MM.1S (cell line): ENCODE measurements at regions not wholly inside any gene's neighbourhood (a gene's known extent, or its start where the extent isn't known, plus 50 kb on each side); places are given as distances from the start of the nearest gene placed in this dataset.

ENCODE experiments used
- EZH2 ChIP-seq: fragments of 300-600 bp; sonication (generic); optimal IDR thresholded peaks from 2 replicates; pipeline ENCODE3; 2017; ENCODE audit warnings: low read depth, mild to moderate bottlenecking, antibody characterized with exemption, low read length, mixed read lengths
- EZH2phosphoT487 ChIP-seq: fragments of 300-600 bp; sonication (generic); IDR thresholded peaks from 2 replicates; pipeline ENCODE4 v1.6.1; 2018; ENCODE audit warnings: antibody characterized with exemption, low read length
- TF ChIP-seq, protein P1 (sequence below): fragments of 300-600 bp; sonication (generic); IDR thresholded peaks from 2 replicates; pipeline ENCODE4 v1.5.1; 2016; ENCODE audit warnings: antibody characterized with exemption, low read length, mixed read lengths

DNA sequence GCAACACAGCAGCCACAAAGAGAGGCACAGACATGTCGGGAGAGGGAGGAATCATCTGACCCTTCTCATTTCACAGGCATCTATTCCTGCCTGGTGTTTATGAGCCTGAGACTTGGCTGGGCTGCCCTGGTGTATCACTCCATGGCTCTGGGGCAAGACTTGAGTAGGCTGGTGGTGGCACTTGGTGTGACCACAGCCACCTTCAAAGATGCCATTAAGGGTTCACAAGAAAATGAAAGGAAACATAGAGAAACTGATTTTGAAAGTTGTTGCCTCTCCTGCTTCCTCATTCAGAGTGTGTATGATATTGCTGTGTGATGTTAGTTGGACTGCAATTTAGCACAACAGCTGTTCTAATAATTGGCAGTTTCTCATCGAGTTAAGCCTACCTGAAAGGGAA lies 298.8 kb downstream of the FAM72C start:
- TF ChIP-seq, protein P1, sequence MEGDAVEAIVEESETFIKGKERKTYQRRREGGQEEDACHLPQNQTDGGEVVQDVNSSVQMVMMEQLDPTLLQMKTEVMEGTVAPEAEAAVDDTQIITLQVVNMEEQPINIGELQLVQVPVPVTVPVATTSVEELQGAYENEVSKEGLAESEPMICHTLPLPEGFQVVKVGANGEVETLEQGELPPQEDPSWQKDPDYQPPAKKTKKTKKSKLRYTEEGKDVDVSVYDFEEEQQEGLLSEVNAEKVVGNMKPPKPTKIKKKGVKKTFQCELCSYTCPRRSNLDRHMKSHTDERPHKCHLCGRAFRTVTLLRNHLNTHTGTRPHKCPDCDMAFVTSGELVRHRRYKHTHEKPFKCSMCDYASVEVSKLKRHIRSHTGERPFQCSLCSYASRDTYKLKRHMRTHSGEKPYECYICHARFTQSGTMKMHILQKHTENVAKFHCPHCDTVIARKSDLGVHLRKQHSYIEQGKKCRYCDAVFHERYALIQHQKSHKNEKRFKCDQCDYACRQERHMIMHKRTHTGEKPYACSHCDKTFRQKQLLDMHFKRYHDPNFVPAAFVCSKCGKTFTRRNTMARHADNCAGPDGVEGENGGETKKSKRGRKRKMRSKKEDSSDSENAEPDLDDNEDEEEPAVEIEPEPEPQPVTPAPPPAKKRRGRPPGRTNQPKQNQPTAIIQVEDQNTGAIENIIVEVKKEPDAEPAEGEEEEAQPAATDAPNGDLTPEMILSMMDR, result no peak
- TF ChIP-seq EZH2 (no peak), EZH2phosphoT487 (no peak)
